Neural progenitor cell (in vitro differentiated cells): ENCODE measurements at regions not wholly inside any gene's neighbourhood (a gene's known extent, or its start where the extent isn't known, plus 50 kb on each side); places are given as distances from the start of the nearest gene placed in this dataset.

Source experiments
- DNase-seq: peaks from one replicate; pipeline ENCODE4 v3.0.0-alpha.2; 2016; ENCODE audit warnings: low spot score
- H2AFZ ChIP-seq: fragments of 200-600 bp; sonication (generic); replicated peaks from 2 replicates; pipeline ENCODE4 v1.6.1; 2016; ENCODE audit warnings: antibody characterized with exemption
- H3F3A ChIP-seq: fragments of 200-600 bp; sonication (generic); 2 replicates; pipeline ENCODE4 v1.6.1; 2016; ENCODE audit warnings: antibody characterized with exemption, low read depth
- H3K27ac ChIP-seq: fragments of 200-600 bp; sonication (generic); 2 replicates; pipeline ENCODE4 v1.5.1; 2016; ENCODE audit warnings: mild to moderate bottlenecking
- H3K27me3 ChIP-seq: fragments of 200-600 bp; sonication (generic); 2 replicates; pipeline ENCODE4 v1.6.1; 2016; ENCODE audit warnings: mild to moderate bottlenecking, moderate library complexity
- H3K36me3 ChIP-seq: fragments of 200-600 bp; sonication (generic); 2 replicates; pipeline ENCODE4 v1.5.1; 2016
- H3K4me1 ChIP-seq: fragments of 200-600 bp; sonication (generic); 2 replicates; pipeline ENCODE4 v1.6.1; 2016; ENCODE audit warnings: mixed run types
- H3K4me2 ChIP-seq: fragments of 200-600 bp; sonication (generic); 2 replicates; pipeline ENCODE4 v1.6.1; 2016
- H3K4me3 ChIP-seq: fragments of 200-600 bp; sonication (generic); 2 replicates; pipeline ENCODE4 v1.5.1; 2016
- H3K79me2 ChIP-seq: fragments of 200-600 bp; sonication (generic); 2 replicates; pipeline ENCODE4 v1.6.1; 2016; ENCODE audit warnings: low read depth
- H3K9ac ChIP-seq: fragments of 200-600 bp; sonication (generic); 2 replicates; pipeline ENCODE4 v1.6.1; 2016
- H3K9me3 ChIP-seq: fragments of 200-600 bp; sonication (generic); 2 replicates; pipeline ENCODE4 v1.5.1; 2016; ENCODE audit warnings: low read depth
- H4K20me1 ChIP-seq: fragments of 200-600 bp; sonication (generic); 2 replicates; pipeline ENCODE4 v1.6.1; 2016; ENCODE audit warnings: low read depth
- H3K27ac Mint-ChIP-seq: 3 replicates; pipeline ENCODE4 v1.8.0; 2021; ENCODE audit warnings: mixed read lengths
- H3K27me3 Mint-ChIP-seq: 2 replicates; pipeline ENCODE4 v1.8.0; 2022; ENCODE audit warnings: low read depth, mild to moderate bottlenecking, inconsistent platforms, moderate library complexity, mixed read lengths; ENCODE audit not compliant: insufficient read depth
- H3K36me3 Mint-ChIP-seq: 3 replicates; pipeline ENCODE4 v1.8.0; 2021; ENCODE audit warnings: mixed read lengths
- H3K4me1 Mint-ChIP-seq: 3 replicates; pipeline ENCODE4 v1.8.0; 2021; ENCODE audit warnings: mixed read lengths
- H3K4me3 Mint-ChIP-seq: 3 replicates; pipeline ENCODE4 v1.8.0; 2021; ENCODE audit warnings: mild to moderate bottlenecking, moderate library complexity, mixed read lengths
- H3K9me3 Mint-ChIP-seq: 3 replicates; pipeline ENCODE4 v1.8.0; 2020; ENCODE audit warnings: mixed read lengths
- EZH2 ChIP-seq: fragments of 200-600 bp; sonication (generic); IDR thresholded peaks from 2 replicates; pipeline ENCODE4 v1.6.1; 2017; ENCODE audit warnings: antibody characterized with exemption, mild to moderate bottlenecking, moderate library complexity
- EZH2phosphoT487 ChIP-seq: fragments of 200-600 bp; sonication (generic); IDR thresholded peaks from 2 replicates; pipeline ENCODE4 v1.6.1; 2017; ENCODE audit warnings: antibody characterized with exemption
- TF ChIP-seq, protein P1 (sequence below): fragments of 200-600 bp; sonication (generic); IDR thresholded peaks from 2 replicates; pipeline ENCODE4 v1.5.1; 2017; ENCODE audit warnings: antibody characterized with exemption, mild to moderate bottlenecking

DNA sequence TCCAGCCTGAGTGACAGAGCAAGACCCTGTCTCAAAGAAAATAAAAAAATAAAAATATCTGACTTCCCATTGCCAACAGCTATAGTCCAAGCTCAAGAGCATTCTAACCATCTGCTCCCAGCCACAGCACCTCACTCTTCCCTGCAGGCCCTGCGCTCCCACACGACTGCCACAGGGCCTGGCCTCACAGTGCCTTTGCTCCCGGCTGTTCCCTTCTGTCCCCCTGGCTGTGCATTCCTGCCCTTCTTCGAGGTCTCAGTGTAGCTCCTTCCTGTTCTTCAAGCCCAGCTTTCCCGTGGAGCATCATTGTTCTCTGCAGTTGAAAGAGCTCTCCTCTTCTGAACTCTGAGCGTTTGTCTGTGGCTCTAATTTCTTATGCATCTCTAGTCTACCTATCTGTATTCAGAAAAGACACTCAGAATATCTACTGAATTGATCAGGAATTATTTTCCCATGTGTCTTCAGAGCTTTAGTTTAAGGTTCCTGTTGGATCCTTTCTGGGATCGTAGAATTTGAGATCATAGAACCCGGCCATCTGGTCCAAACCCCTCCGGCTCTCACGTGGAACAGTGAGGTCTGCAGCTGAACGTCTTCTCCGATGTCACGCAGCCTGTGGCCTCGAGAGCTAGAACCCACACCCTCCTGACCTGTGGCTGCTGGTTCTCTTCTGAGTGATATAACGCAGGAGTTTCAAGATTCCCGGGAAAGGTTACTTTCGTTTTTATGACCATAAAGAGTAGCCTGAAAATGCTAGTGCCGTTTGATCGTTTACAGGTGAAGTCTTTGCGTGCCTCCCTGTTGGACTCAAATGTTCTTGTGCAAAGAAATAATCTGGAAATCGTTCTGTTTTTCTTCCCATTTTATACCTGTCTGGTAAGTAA lies 54.4 kb downstream of the DOP1B start:
- TF ChIP-seq, protein P1, sequence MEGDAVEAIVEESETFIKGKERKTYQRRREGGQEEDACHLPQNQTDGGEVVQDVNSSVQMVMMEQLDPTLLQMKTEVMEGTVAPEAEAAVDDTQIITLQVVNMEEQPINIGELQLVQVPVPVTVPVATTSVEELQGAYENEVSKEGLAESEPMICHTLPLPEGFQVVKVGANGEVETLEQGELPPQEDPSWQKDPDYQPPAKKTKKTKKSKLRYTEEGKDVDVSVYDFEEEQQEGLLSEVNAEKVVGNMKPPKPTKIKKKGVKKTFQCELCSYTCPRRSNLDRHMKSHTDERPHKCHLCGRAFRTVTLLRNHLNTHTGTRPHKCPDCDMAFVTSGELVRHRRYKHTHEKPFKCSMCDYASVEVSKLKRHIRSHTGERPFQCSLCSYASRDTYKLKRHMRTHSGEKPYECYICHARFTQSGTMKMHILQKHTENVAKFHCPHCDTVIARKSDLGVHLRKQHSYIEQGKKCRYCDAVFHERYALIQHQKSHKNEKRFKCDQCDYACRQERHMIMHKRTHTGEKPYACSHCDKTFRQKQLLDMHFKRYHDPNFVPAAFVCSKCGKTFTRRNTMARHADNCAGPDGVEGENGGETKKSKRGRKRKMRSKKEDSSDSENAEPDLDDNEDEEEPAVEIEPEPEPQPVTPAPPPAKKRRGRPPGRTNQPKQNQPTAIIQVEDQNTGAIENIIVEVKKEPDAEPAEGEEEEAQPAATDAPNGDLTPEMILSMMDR: no peak
- TF ChIP-seq EZH2phosphoT487 (no peak), EZH2 (no peak)
- no peaks in the 10 kb centered on the region for H3K36me3 ChIP-seq
- no peaks in the 10 kb centered on the region for H3K27me3 ChIP-seq
- no peak overlapping the region for H3K9ac ChIP-seq
- no peak overlapping the region for H3K4me2 ChIP-seq
- Mint-ChIP-seq H3K36me3 (peaks cover 9% of the 10 kb centered on the region), H3K4me1 (peaks cover 23% of the 10 kb centered on the region), H3K9me3 (no peaks in the 10 kb centered on the region), H3K4me3 (no peak overlapping the region), H3K27me3 (peaks cover 3% of the 10 kb centered on the region), H3K27ac (no peak overlapping the region)
- H3F3A ChIP-seq: peaks cover 7% of the 10 kb centered on the region
- H3K79me2 ChIP-seq: no peaks in the 10 kb centered on the region
- H3K4me1 ChIP-seq: peaks cover 8% of the 10 kb centered on the region
- no peak overlapping the region for H3K27ac ChIP-seq
- H4K20me1 ChIP-seq: no peaks in the 10 kb centered on the region
- DNase-seq: peak; percentile 57
- no peak overlapping the region for H2AFZ ChIP-seq
- H3K4me3 ChIP-seq: no peak overlapping the region
- no peaks in the 10 kb centered on the region for H3K9me3 ChIP-seq

- peaks cover 3% of the 10 kb centered on the region for H3K27me3 Mint-ChIP-seq
Measured at GRCh38 chr21:36211660-36212512, 55.3 kb downstream of the DOP1B start.

DNA sequence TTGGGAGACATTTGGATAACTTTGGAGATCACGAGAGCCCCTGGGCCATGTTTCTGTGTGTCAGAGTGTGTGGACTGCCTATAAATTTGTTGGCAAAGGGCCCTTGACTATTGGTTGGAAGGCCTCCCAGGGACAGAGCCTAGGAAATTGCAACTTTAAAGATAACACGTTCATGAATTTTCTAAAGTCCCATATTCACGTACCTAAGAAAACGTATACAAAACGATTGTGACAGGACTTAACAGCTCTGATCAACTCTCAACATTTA lies 55.8 kb downstream of the DOP1B start:
- TF ChIP-seq EZH2: no peak
- no peak for TF ChIP-seq EZH2phosphoT487
- TF ChIP-seq, protein P1: no peak
- Histone ChIP-seq H3K27ac (no peak overlapping the region), H3F3A (peaks cover 7% of the 10 kb centered on the region), H2AFZ (no peak overlapping the region), H3K4me1 (peaks cover 8% of the 10 kb centered on the region), H3K27me3 (no peaks in the 10 kb centered on the region), H4K20me1 (no peaks in the 10 kb centered on the region), H3K4me2 (no peak overlapping the region), H3K9ac (no peak overlapping the region), H3K9me3 (no peaks in the 10 kb centered on the region), H3K36me3 (no peaks in the 10 kb centered on the region), H3K79me2 (no peaks in the 10 kb centered on the region), H3K4me3 (no peak overlapping the region)
- Mint-ChIP-seq H3K27ac (no peak overlapping the region), H3K4me3 (no peak overlapping the region), H3K27me3 (peaks cover 3% of the 10 kb centered on the region), H3K36me3 (peaks cover 9% of the 10 kb centered on the region), H3K9me3 (no peaks in the 10 kb centered on the region), H3K4me1 (peaks cover 23% of the 10 kb centered on the region)
- DNase-seq: no peak

More at GRCh38 chr21:36211660-36212512, 55.3 kb downstream of the DOP1B start:
- no peaks in the 10 kb centered on the region for H3K27me3 ChIP-seq
- no peaks in the 10 kb centered on the region for H3K9me3 Mint-ChIP-seq
- peaks cover 23% of the 10 kb centered on the region for H3K4me1 Mint-ChIP-seq
- H3K4me1 ChIP-seq: peaks cover 8% of the 10 kb centered on the region
- no peak for DNase-seq
- H3K36me3 Mint-ChIP-seq: peaks cover 9% of the 10 kb centered on the region
- no peak overlapping the region for H3K9ac ChIP-seq
- H3K9me3 ChIP-seq: no peaks in the 10 kb centered on the region
- no peak overlapping the region for H3K27ac Mint-ChIP-seq
- no peaks in the 10 kb centered on the region for H3K79me2 ChIP-seq
- H3K4me2 ChIP-seq: no peak overlapping the region
- H3F3A ChIP-seq: peaks cover 7% of the 10 kb centered on the region
- H2AFZ ChIP-seq: no peak overlapping the region
- no peaks in the 10 kb centered on the region for H3K36me3 ChIP-seq
- H3K4me3 ChIP-seq: no peak overlapping the region
- H3K4me3 Mint-ChIP-seq: no peak overlapping the region
- TF ChIP-seq EZH2 (no peak), EZH2phosphoT487 (no peak)
- TF ChIP-seq, protein P1: no peak
- H4K20me1 ChIP-seq: no peaks in the 10 kb centered on the region
- no peak overlapping the region for H3K27ac ChIP-seq
